LHCN-M2 (cell line): ENCODE measurements at regions not wholly inside any gene's neighbourhood (a gene's known extent, or its start where the extent isn't known, plus 50 kb on each side); places are given as distances from the start of the nearest gene placed in this dataset.

Experiments
- DNase-seq: peaks from one replicate; pipeline ENCODE4 v3.0.0-alpha.2; 2012; ENCODE audit warnings: low read depth

- DNase-seq, result no peak
Observed at GRCh38 chr6:140604786-140605185, 1230.3 kb upstream of the CITED2 start.

GRCh38 chr6:140602431-140603248, 1228.2 kb upstream of the CITED2 start:
- DNase-seq, result no peak

- DNase-seq, result no peak
Observed at GRCh38 chr6:140601021-140601808, 1226.8 kb upstream of the CITED2 start.

GRCh38 chr6:140599916-140600315, 1225.5 kb upstream of the CITED2 start:
- DNase-seq, result no peak

GRCh38 chr6:140597181-140597580, 1222.7 kb upstream of the CITED2 start:
- no peak for DNase-seq

GRCh38 chr6:140594806-140595128, 1220.3 kb upstream of the CITED2 start:
- DNase-seq, result no peak

- DNase-seq, result no peak
Observed at GRCh38 chr6:140592877-140593276, 1218.4 kb upstream of the CITED2 start.

- DNase-seq, result no peak
Observed at GRCh38 chr6:140590641-140591040, 1216.2 kb upstream of the CITED2 start.

- no peak for DNase-seq
Observed at GRCh38 chr6:140586426-140587061, 1212.1 kb upstream of the CITED2 start.

- no peak for DNase-seq
Observed at GRCh38 chr6:140581601-140582000, 1207.2 kb upstream of the CITED2 start.

GRCh38 chr6:140579918-140580317, 1205.5 kb upstream of the CITED2 start:
- no peak for DNase-seq

- DNase-seq, result no peak
Observed at GRCh38 chr6:140576004-140576555, 1201.6 kb upstream of the CITED2 start.

GRCh38 chr6:140572867-140573266, 1198.4 kb upstream of the CITED2 start:
- DNase-seq, result no peak

GRCh38 chr6:140572129-140572528, 1197.7 kb upstream of the CITED2 start:
- DNase-seq, result peak; percentile 94

GRCh38 chr6:140571145-140571544, 1196.7 kb upstream of the CITED2 start:
- DNase-seq, result no peak

- no peak for DNase-seq
Observed at GRCh38 chr6:140567466-140567865, 1193.0 kb upstream of the CITED2 start.

- DNase-seq, result peak; percentile 77
Observed at GRCh38 chr6:140566781-140567277, 1192.4 kb upstream of the CITED2 start.

- no peak for DNase-seq
Observed at GRCh38 chr6:140563728-140564127, 1189.3 kb upstream of the CITED2 start.

- DNase-seq, result no peak
Observed at GRCh38 chr6:140561701-140562100, 1187.3 kb upstream of the CITED2 start.

GRCh38 chr6:140560671-140561070, 1186.2 kb upstream of the CITED2 start:
- no peak for DNase-seq

GRCh38 chr6:140559458-140559857, 1185.0 kb upstream of the CITED2 start:
- DNase-seq, result no peak

GRCh38 chr6:140554421-140554820, 1180.0 kb upstream of the CITED2 start:
- no peak for DNase-seq
